ENCODE measurements at regions not wholly inside any gene's neighbourhood (a gene's known extent, or its start where the extent isn't known, plus 50 kb on each side); places are given as distances from the start of the nearest gene placed in this dataset.

DNA sequence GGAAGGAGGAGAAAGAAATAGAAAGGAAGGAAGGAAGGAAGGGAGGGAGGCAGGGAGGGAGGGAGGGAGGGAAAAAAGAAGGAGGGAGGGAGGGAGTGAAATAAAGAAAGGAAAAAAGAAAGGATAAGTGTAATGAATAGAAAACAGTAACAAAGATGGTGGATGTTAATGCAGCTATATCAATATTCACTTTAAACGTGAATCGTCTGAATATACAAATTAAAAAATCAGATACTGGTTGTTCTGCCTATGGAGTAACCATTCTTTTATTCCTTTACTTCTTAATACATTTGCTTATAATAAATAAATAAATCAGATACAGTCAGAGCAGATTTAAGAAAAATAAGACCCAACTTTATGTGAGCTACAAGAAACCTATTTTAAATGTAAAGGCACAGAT is 1520.4 kb downstream of the TBC1D22A start:
- intact Hi-C loops (cut with DNase I), result no loop called here
- no peak for DNase-seq

DNA sequence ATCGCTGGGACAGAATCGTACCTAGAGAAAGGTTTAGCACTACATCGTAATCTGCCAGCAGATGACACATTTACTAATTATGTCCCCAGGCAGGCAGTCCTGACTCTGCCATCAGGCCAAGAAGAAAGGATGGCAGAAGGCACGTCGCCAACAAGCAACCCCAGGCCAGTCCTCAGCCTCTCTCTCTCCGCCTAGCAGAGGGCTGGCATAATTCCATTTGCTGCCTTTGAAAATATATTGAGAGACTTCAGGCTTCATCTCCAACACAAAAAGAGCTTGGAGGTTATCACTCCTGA is 1517.0 kb downstream of the TBC1D22A start:
- intact Hi-C loops (cut with DNase I), result no loop called here
- no peak for DNase-seq

DNA sequence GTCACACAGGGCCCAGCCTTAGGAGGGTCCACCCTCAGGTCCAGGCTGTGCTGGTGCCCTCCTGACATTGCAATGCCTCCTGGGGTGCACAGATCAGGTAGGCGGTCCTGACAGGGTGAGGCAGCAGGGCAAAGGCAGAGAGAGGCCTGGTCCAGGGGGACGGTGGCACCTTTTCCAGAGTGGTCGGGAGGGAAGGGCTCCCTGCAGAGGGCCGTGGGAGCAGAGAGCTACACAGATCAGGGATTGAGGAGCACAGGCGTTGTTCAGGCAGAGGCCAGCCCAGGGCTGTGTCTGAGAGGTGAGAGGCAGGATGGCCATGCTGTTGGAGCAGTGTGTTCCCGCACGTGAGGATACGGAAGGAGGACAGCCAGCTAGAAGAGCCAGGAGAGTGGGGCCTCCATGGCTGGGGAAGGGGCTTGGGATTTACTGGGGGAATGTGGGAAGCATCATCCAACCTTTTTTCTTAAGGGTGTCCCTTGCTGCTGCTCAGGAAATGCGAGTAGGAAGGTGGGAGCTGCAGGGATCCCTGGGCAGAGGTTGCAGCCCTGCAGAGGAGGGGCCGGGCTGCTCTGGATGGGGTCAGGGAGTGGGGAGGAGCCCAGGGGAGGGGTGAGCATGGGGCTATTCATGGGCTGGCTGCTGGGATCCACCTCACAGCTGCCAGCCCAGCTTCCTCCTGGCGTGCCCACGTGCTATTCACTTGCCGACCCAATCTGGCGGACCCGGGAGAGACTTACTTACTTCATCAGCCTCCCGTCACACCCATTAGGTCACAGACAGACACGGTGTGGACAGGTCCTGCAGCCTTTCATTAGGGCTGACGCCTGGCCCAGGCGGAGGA is 1516.4 kb downstream of the TBC1D22A start:
- intact Hi-C loops (cut with DNase I), result no loop called here

DNA sequence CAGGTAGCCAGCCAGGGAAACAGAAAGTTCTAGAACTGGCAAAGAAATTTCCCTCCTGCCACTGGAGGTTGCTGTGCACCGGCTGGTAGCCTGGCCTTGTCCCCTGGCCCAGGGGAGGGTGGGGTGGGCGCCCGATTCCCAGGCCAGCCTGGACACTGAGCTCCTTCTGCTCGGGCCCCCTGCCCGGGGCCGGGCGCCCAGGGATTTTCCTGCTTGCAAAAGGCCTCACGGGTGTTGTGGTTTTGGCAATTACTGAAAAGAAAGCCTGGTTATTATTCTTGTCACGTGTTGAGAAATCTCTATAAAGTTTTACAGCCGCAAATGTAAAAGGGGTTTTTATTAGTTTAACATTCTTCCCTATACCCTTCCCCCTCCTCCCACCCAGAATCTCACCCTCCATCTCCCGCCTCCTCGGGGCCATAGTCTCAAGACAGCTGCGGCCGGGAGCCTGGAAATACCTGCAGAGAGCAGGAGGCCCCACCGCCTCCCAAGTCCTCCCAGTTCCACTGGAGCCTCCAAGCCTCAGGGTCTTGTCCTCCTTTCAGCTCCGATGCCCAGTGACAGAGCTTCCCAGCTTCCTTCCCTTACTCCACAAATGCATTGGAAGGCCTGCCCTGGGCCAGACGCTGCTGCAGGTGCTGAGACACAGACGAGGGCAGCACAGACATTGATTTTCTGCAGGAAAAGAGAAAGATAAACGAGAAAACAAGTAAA is 1515.6 kb downstream of the TBC1D22A start:
- peak in 8 of 10 donors; percentile 29 to 86 (median 52) for DNase-seq
- intact Hi-C loops (cut with DNase I), result no loop called here

More for the DNA sequence above, 1516.4 kb downstream of the TBC1D22A start:
- peak in 1 of 10 donors; percentile 80 for DNase-seq

DNA sequence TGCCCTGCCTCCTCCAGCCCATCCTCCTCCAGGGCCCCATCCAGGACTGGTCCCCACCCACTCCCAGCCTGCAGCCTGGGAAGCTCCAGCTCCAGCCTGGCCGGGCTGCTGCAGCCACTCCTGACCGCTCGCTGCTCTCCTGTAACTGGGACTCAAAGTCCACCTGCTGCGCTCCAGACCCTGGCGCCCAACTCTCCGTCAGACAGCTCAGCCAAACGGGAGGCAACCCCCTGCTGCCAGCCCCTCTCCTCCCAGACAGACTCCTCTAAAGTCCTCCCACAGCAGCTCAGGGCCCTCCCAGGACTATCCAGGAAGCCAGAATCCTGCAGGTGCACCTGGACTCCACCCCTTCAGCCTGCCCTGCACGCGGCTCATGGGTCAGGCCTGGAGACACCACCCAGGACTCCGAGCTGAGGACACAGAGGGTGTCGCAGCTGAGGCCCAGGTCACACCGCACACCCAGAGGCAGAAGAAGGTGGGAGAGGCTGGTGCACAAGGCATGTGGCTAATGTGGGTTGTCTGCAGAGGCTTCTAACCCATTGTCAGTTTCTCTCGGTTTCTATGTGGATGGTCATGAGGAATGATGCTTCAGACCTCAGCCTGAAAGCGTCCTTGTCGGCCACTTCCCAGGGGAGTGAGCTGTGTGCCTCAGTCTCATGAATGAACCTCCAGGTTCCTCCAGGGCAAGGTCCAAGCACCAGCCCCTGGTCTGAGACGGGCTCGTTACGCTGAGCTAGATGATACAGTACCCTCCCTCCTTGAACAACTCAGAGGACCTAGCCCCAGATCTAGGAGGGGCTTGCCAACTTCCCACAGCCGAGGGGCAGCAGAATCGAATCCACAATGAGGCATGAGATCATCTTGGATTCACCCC is 1514.8 kb downstream of the TBC1D22A start:
- peak in 1 of 10 donors; percentile 72 for DNase-seq
- intact Hi-C loops (cut with DNase I), result no loop called here

DNA sequence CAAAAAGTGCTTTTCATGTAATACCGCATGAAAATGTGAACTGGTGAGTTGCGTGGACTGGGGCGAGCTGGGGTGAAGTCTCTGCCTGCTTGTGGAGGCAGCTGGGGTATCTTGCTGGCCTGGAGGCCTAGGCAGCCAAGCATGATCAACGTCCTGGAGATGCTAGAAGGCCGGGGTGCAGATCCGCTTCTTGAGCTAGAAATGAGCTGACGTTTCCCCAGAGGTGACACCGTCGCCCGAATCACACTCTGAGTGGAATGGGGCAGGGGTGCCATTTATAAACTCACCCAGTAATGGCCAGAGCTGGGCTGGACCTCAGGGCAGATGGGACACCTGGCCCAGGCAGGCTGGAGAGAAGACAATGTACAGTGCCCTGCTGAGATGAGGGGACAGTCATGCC is 1513.0 kb downstream of the TBC1D22A start:
- intact Hi-C loops (cut with DNase I), result no loop called here
- no peak for DNase-seq

DNA sequence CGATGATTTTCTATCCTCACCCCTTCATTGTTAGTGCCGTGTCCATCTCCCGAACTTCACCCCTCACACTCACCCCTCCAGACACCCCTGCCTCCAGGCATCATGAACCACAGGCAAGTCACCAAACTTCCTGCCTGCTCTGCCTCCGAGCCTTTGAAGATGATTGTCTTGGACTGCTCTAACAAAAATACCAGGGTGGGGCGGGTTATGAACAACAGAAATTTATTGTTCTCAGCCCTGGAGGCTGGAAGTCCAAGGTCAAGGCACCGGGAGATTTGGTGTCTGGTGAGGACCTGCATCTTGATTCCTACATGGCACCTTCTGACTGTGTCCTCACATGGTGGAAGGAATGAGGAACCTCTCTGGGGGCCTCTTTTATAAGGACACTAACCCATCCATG is 1508.3 kb downstream of the TBC1D22A start:
- intact Hi-C loops (cut with DNase I), result no loop called here
- peak in 1 of 10 donors; percentile 7 for DNase-seq

DNA sequence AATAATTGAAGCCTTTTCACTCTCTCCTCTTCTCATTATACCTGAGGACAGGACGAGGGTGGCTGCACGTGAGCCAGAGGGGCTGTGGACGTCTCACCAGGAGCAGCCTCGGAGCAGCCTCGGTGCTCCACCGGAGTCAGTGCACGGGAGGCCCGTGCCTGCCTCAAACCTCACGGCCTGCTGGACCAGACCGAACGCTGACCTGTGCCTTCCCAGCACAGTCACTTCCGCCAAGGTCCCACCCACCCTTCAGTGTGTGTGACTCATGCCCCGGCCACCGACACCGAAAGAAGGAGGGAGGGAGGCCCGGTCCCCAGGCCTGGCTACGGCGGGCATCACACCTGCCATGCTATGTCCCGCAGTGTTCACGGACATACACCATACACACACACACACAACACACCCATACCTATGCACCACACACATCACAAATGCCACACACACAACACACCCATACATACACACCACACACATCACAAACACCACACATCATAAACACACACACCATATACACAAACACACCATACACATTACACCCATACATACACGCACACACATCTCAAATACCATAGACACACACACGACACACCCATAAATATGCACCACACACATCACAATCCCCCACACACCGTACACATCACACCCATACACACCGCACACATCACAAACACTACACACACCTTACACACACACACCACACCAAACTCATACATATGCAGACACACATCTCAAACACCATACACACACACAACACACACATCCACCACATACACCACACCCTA is 1506.5 kb downstream of the TBC1D22A start:
- intact Hi-C loops (cut with DNase I), result no loop called here
- DNase-seq, result peak in 1 of 10 donors; percentile 58

DNA sequence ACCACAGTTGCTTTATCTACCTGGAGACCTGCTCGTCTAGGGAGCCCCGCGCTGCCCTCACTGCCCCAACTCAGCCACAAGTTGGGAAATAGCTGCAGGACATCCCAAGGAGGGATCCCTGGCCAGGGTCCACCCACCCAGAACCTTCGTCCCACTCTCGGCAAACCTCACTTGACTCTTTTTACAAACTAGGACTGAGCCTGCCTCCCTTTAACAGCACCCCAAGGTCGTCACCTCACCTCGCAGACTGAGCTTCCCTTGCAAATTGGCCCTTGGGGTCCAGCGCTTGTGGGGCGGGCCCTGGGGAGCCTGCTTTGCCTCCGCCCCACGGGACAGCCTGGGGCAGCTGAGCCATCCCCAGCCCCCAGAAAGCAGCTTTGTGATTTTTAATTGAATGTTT is 1505.8 kb downstream of the TBC1D22A start:
- intact Hi-C loops (cut with DNase I), result no loop called here
- DNase-seq, result peak in 1 of 10 donors; percentile 44

DNA sequence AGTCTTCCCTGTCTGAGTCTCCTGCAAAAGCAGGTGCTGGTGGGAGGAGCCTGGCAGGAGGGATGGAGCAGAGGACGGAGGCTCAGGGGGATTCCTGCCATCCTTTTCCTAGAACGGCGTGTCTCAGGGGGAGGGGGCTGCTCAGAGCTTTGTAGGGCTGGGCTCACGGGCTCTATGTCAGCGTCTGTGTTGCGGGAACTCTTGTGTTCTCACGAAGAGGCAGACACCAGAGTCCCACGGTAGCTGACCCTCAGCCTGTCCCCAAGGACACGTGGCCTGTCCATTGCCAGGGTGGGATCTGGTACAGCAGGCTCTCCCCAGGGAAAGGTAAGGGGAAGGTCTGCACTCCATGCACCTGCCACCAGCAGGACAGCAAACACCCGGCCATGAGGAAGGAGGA is 1505.2 kb downstream of the TBC1D22A start:
- intact Hi-C loops (cut with DNase I), result no loop called here
- peak in 1 of 10 donors; percentile 48 for DNase-seq

DNA sequence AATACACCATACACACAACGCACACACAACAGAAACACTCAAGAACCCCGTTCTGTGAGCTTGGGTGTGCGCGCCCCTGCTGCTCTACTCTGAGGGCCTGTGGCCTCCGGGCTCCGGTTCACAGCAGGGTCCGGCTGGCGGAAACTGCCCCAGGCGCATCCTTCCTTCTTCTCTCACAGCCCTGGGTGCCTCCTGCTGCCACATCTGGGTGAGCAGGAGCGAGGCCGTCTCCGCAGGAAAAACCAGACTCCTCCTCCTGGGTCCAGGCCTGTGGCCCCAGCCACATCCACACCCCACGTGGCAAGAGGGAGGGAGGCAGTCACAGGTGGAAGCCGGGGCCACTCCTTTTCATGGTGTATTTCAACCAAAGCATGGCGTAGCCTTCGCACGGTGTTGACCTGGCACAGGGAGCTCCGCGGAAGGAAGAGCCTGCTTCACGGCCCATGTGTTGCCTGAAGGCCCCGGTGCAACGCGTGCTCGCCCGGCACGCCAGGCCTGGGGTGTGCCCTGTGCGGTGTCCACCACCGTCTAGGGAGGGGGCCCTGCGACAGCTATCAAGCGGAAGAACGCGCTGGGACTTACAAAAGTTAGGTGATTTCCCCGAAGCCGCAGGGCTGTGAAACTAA is 1502.7 kb downstream of the TBC1D22A start:
- intact Hi-C loops (cut with DNase I), result no loop called here
- DNase-seq, result peak in 1 of 10 donors; percentile 55

DNA sequence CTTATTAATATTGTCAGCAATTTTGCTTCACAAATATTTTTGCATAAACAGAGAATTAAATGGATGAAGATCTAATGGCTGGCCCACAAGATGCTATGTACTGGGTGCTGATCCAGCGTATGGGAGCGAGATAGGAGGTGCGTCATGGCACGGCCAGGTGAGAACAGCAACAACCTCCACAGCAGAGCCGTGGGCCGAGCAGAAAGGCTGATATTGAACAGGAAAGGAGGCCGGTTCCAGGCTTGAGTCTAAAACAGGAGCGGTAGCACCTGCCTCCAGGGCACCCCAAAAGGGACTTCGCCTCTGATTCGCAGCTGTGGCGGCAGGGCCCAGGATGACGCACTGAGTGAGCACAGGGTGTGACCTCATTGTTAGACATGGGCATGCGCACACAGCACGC is 1502.1 kb downstream of the TBC1D22A start:
- peak in 1 of 10 donors; percentile 56 for DNase-seq
- intact Hi-C loops (cut with DNase I), result no loop called here

DNA sequence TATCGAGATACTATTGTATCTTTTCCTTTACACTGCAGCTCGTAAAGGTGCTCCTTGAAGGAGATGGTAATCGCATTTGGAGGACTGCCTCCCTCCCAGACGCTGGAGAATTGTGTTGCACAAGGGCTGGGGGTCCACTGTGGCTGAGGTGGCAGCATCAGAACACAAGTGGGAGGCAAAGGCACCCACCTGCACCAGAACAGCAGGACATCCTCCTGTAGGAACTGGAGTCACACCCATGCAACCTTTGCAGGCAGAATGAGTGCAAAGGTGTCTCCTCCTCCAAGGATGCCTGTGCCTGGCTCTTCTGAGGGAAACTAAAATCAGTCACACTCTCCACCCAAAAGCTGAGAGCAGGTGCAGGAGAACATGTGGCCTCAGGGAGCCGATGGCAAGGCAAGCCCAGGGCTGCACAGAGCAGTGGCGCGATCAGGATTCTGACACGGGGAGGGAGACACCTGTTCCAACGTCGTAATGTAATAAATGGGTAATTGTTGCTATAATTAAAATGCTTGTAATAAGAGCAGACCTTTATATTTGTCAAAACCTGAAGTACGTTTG is 1501.4 kb downstream of the TBC1D22A start:
- DNase-seq, result peak in 2 of 10 donors; percentile 26 to 49

DNA sequence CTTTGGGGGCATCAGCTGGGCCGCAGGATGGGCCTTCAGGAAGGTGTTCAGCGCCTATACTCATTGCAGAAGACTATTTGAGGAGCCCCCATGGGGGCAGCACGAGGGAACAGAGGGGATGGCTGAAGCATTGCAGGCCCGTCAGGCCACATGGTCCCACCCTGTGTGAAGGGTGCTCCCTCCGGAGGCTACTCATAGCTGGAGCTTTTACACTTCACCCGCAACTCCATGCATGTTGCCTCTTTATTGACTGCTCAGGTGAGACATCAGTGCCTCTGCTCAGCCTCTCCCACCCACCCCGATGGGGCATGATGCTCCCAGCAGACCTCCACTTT is 1500.9 kb downstream of the TBC1D22A start:
- intact Hi-C loops (cut with DNase I), result no loop called here
- DNase-seq, result peak in 2 of 10 donors; percentile 25 to 28

More for the DNA sequence above, 1501.4 kb downstream of the TBC1D22A start:
- intact Hi-C loops (cut with DNase I), result no loop called here

DNA sequence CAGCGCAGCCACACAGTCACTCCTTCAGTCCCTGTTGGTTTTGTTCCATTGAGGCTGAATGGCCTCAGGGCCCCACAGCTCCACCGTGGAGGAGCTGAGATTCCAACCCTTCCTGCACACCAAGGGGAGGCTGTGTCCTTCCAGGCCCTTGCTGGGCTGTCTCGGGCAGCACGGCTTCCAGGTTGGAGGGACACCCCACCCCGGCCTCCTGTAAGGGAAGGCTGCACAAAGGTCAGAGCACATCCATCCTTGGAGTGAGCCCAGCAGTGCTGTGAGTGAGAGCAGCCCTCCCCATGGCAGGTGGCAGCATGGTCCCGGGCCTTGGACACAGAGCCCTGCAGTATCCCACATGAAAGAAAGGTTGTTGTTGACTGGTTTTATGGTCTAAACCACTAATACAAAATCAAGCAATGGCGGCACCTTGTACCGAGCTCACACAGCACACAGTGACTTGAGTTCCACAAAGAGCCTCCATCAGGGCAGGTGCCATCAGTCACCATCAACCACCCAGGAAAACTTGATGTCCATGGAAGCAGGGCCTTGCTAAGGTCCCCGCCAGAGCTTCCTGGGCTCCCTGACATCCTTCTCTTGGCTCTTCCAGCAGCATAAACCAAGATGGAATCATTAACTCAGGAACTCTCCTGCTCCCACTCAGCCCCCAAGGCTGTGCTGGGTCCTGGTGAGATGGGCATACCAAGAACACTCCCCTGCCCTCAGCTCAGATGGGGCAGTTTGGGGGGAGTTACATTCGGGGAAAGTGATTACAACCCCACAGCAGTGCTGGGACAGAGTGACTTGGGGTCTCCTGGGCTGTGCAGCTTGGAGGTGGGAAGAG is 1500.4 kb downstream of the TBC1D22A start:
- intact Hi-C loops (cut with DNase I), result no loop called here
- peak in 2 of 10 donors; percentile 46 to 51 for DNase-seq

DNA sequence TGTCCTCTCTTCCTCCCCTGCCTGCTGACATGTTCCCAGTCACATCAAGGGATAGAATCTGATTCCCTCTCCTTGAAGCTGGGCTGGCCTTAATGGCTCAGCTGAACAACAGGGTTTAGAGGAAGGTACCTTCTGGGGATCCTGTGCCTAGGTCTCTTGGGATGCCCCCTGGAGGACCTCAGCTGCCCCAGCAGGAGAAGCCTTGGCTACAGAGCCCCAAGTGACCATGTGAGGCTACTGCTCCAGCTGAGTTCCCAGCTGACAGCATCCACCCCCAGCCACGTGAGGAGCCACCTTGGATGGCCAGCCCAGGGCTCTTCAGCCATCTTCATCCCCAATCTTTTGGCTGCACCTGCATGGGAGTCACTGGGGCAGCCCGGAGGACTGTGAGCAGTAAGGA is 1499.3 kb downstream of the TBC1D22A start:
- peak in 2 of 10 donors; percentile 23 to 70 for DNase-seq
- intact Hi-C loops (cut with DNase I), result no loop called here

DNA sequence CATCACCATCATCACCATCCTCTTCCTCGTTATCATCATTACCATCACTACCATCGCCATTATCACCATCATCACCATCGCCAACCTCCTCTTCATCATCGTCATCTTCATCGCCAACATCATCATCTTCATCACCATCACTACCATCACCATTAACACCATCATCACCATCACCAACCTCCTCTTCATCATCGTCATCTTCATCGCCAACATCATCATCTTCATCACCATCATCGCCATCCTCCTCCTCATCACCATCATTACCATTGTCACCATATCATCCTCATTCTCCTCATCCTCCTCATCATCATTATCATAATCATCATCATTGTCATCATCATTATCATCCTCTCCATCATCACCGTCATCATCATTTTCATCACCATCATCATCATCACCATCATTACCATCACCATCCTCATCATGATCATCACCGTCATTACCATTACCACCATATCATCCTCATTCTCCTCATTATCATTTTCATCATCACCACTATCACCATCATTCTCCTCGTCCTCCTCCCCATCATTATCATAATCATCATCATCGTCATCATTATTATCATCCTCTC is 1498.7 kb downstream of the TBC1D22A start:
- intact Hi-C loops (cut with DNase I), result no loop called here
- DNase-seq, result no peak

DNA sequence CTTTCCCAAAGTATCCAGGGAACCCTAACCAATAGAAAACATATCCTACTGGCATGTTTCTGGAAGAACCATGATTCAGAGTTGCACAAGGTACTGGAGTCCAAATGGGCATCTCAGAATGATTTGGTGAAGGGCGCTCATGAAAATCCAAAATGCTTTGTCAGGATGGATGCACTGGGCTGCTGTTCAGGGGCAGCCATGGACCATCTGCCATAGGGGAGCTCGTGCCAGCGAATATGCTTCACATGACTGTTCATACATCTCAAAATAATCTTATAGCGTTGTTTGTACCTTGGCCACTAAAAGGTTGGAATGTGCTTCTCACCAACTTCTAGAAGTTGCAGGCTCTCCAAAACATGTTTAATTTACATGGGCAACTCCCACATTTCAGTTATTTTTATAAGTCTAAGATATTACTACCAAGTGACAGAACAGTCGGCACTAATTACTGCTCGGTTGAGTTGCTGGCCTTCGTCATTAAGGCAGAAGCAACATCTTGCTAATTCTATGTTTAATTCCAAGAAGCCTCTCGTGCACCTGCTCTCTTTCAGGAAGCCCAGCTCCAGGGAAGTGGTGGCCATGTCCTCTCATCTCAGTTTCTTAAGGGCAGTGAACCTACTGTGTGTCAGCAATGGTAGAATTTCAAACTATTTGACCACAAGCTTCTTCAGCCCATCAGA is 1497.7 kb downstream of the TBC1D22A start:
- intact Hi-C loops (cut with DNase I), result no loop called here

More for the DNA sequence above, 1497.7 kb downstream of the TBC1D22A start:
- peak in 1 of 10 donors; percentile 35 for DNase-seq

Measured in posterior cingulate gyrus (tissue), 11 donors.